H1 (cell line): ENCODE measurements at regions not wholly inside any gene's neighbourhood (a gene's known extent, or its start where the extent isn't known, plus 50 kb on each side); places are given as distances from the start of the nearest gene placed in this dataset.

Experiments
- CTCF ChIA-PET: fragments of 300-600 bp; sonication (Branson Sonifier 250); formaldehyde crosslinking; loops from one replicate; lab custom pipeline; 2021; ENCODE audit not compliant: partially characterized antibody; lab: Charles Lee
- POLR2A ChIA-PET: fragments of 300-600 bp; sonication (Branson Sonifier 250); formaldehyde crosslinking; loops from one replicate; lab custom pipeline; 2021; ENCODE audit warnings: inconsistent platforms; ENCODE audit not compliant: partially characterized antibody; lab: Charles Lee
- DNase-seq, 2 experiments: peaks; one replicate each; pipeline versions ENCODE4 v3.0.0 to v3.0.0-alpha.2; 2010 to 2022; ENCODE audit warnings: low spot score in 2 of 2, low read depth in 1 of 2, mixed read lengths in 1 of 2
- FAIRE-seq: peaks from 2 replicates; lab custom pipeline; 2011; peaks lifted over from hg19 to GRCh38; lab: Jason Lieb, UNC
- H2AFZ ChIP-seq: 2 replicates; pipeline ENCODE4 v1.8.1; 2012; ENCODE audit warnings: low read length, inconsistent platforms
- H2AK5ac ChIP-seq: 2 replicates; pipeline ENCODE4 v1.6.1; 2013; ENCODE audit warnings: low read depth, low read length
- H2BK120ac ChIP-seq: replicated peaks from 2 replicates; pipeline ENCODE3; 2013; ENCODE audit warnings: low read depth, low read length, inconsistent platforms
- H2BK12ac ChIP-seq: 2 replicates; pipeline ENCODE4 v1.6.1; 2013; ENCODE audit warnings: low read depth, low read length
- H2BK15ac ChIP-seq: 2 replicates; pipeline ENCODE4 v1.6.1; 2013; ENCODE audit warnings: low read length
- H2BK20ac ChIP-seq: 2 replicates; pipeline ENCODE4 v1.6.1; 2013; ENCODE audit warnings: low read length
- H2BK5ac ChIP-seq: 2 replicates; pipeline ENCODE4 v1.6.1; 2013; ENCODE audit warnings: low read depth, low read length
- H3K14ac ChIP-seq: 2 replicates; pipeline ENCODE4 v1.6.1; 2013; ENCODE audit warnings: inconsistent platforms; ENCODE audit not compliant: insufficient read length
- H3K18ac ChIP-seq: 2 replicates; pipeline ENCODE4 v1.6.1; 2013; ENCODE audit warnings: low read length; ENCODE audit errors: extremely low read depth
- H3K23ac ChIP-seq: 2 replicates; pipeline ENCODE4 v1.6.1; 2013; ENCODE audit warnings: inconsistent platforms; ENCODE audit not compliant: insufficient read length
- H3K23me2 ChIP-seq: 2 replicates; pipeline ENCODE4 v1.6.1; 2013; ENCODE audit warnings: low read depth, low read length
- H3K27ac ChIP-seq: 2 replicates; pipeline ENCODE4 v1.6.1; 2011; ENCODE audit warnings: low read depth, low read length, inconsistent platforms
- H3K27me3 ChIP-seq, 4 experiments: replicated peaks in 1 of 4; 1 replicate in 1 of 4; 2 replicates in 3 of 4; pipeline versions ENCODE4 v1.6.1 to v1.8.1; 2011 to 2013; ENCODE audit warnings: low read length in 3 of 4, mild to moderate bottlenecking in 3 of 4, inconsistent platforms in 2 of 4, mixed read lengths in 2 of 4, moderate library complexity in 1 of 4; ENCODE audit not compliant: control insufficient read depth in 3 of 4, insufficient read depth in 3 of 4; ENCODE audit errors: extremely low read depth in 1 of 4
- H3K36me3 ChIP-seq, 4 experiments: 2 replicates each; pipeline versions ENCODE4 v1.6.1 to v1.8.1; 2011 to 2013; ENCODE audit warnings: mild to moderate bottlenecking in 4 of 4, low read length in 3 of 4, moderate library complexity in 2 of 4, control low read depth in 1 of 4, inconsistent platforms in 1 of 4; ENCODE audit not compliant: insufficient read depth in 4 of 4, control insufficient read depth in 2 of 4
- H3K4ac ChIP-seq: replicated peaks from 2 replicates; pipeline ENCODE3; 2013; ENCODE audit warnings: low read length, low read depth, mixed read lengths, inconsistent platforms; ENCODE audit not compliant: insufficient read length
- H3K4me1 ChIP-seq, 4 experiments: replicated peaks in 1 of 4; 1 replicate in 1 of 4; 2 replicates in 3 of 4; pipeline versions ENCODE4 v1.6.1 to v1.8.1; 2011 to 2013; ENCODE audit warnings: low read length in 3 of 4, inconsistent platforms in 2 of 4, mixed read lengths in 1 of 4; ENCODE audit not compliant: insufficient read depth in 4 of 4, control insufficient read depth in 3 of 4
- H3K4me2 ChIP-seq, 2 experiments: 2 replicates each; pipeline versions ENCODE4 v1.6.1 to v1.8.1; 2011 to 2013; ENCODE audit warnings: low read depth in 2 of 2, low read length in 2 of 2, control low read depth in 1 of 2, inconsistent platforms in 1 of 2, mild to moderate bottlenecking in 1 of 2; ENCODE audit not compliant: insufficient read depth in 1 of 2
- H3K4me3 ChIP-seq, 4 experiments: fragments of 200-600, 300-600 bp in 1 of 4; sonication (generic), shearing (Covaris generic), sonication (Bioruptor Twin) in 1 of 4; 2 replicates each; pipeline versions ENCODE4 v1.5.1 to v1.8.1; 2011 to 2016; ENCODE audit warnings: low read length in 4 of 4, low read depth in 3 of 4, control low read depth in 2 of 4, inconsistent platforms in 2 of 4, mild to moderate bottlenecking in 2 of 4, mixed read lengths in 1 of 4, moderate library complexity in 1 of 4; ENCODE audit not compliant: insufficient read depth in 2 of 4; ENCODE audit errors: extremely low read depth in 1 of 4
- H3K56ac ChIP-seq: replicated peaks from 2 replicates; pipeline ENCODE3; 2013; ENCODE audit warnings: low read depth, mild to moderate bottlenecking, mixed read lengths, low read length, inconsistent platforms; ENCODE audit not compliant: insufficient read length
- H3K79me1 ChIP-seq: 2 replicates; pipeline ENCODE4 v1.6.1; 2013; ENCODE audit warnings: low read depth, low read length, control low read depth
- H3K79me2 ChIP-seq, 2 experiments: 2 replicates each; pipeline versions ENCODE4 v1.6.1 to v1.8.1; 2012 to 2013; ENCODE audit warnings: low read length in 2 of 2, mild to moderate bottlenecking in 2 of 2, inconsistent platforms in 1 of 2; ENCODE audit not compliant: insufficient read depth in 2 of 2, control insufficient read depth in 1 of 2
- H3K9ac ChIP-seq, 4 experiments: replicated peaks in 1 of 4; 1 replicate in 1 of 4; 2 replicates in 3 of 4; pipeline versions ENCODE4 v1.6.1 to v1.8.1; 2011 to 2013; ENCODE audit warnings: low read depth in 3 of 4, low read length in 3 of 4, control low read depth in 2 of 4, mild to moderate bottlenecking in 2 of 4, moderate library complexity in 2 of 4, inconsistent platforms in 1 of 4; ENCODE audit errors: extremely low read depth in 1 of 4
- H3K9me3 ChIP-seq, 2 experiments: 2 replicates each; pipeline versions ENCODE4 v1.6.1 to v1.8.1; 2012 to 2013; ENCODE audit warnings: mild to moderate bottlenecking in 2 of 2, moderate library complexity in 2 of 2, control low read depth in 1 of 2, inconsistent platforms in 1 of 2, low read depth in 1 of 2, low read length in 1 of 2, mixed read lengths in 1 of 2; ENCODE audit not compliant: insufficient read depth in 2 of 2
- H4K20me1 ChIP-seq, 2 experiments: replicated peaks in 1 of 2; 2 replicates each; pipeline versions ENCODE3 to v1.8.1; 2011 to 2013; ENCODE audit warnings: inconsistent platforms in 2 of 2, low read length in 2 of 2, mild to moderate bottlenecking in 1 of 2; ENCODE audit not compliant: insufficient read depth in 2 of 2, control insufficient read depth in 1 of 2
- H4K5ac ChIP-seq: 2 replicates; pipeline ENCODE4 v1.6.1; 2013; ENCODE audit warnings: low read length, low read depth, mixed read lengths, inconsistent platforms; ENCODE audit not compliant: insufficient read length
- H4K8ac ChIP-seq: 2 replicates; pipeline ENCODE4 v1.8.0; 2013; ENCODE audit warnings: mild to moderate bottlenecking, moderate library complexity, low read length, inconsistent platforms; ENCODE audit not compliant: insufficient read depth; ENCODE audit errors: extremely low read depth
- H4K91ac ChIP-seq: replicated peaks from 2 replicates; pipeline ENCODE3; 2013; ENCODE audit warnings: low read length, mixed read lengths, inconsistent platforms; ENCODE audit not compliant: insufficient read length
- ATF3 ChIP-seq: IDR thresholded peaks from 2 replicates; pipeline ENCODE4 v1.6.1; 2011; ENCODE audit warnings: low read depth, mild to moderate bottlenecking, low read length; ENCODE audit not compliant: insufficient read depth
- BRCA1 ChIP-seq: IDR thresholded peaks from 2 replicates; pipeline ENCODE4 v1.6.1; 2012; ENCODE audit warnings: low read depth, low read length, improper control_type of control experiment
- CBX5 ChIP-seq: fragments of 300-800, 300-1000 bp; sonication (generic); IDR thresholded peaks from 2 replicates; pipeline ENCODE4 v1.7.1; 2016; ENCODE audit warnings: antibody characterized with exemption, low read length, low read depth
- CHD2 ChIP-seq: IDR thresholded peaks from 2 replicates; pipeline ENCODE4 v1.6.1; 2012; ENCODE audit warnings: low read length, improper control_type of control experiment
- E2F6 ChIP-seq: IDR thresholded peaks from 2 replicates; pipeline ENCODE4 v1.6.1; 2012; ENCODE audit warnings: inconsistent platforms
- EGR1 ChIP-seq: IDR thresholded peaks from 2 replicates; pipeline ENCODE4 v1.6.1; 2011; ENCODE audit warnings: low read depth, low read length, borderline replicate concordance
- EZH2 ChIP-seq: fragments of 200-600 bp; sonication (generic); IDR thresholded peaks from 2 replicates; pipeline ENCODE4 v1.7.1; 2012; ENCODE audit warnings: low read depth, mild to moderate bottlenecking, moderate library complexity, low read length, inconsistent platforms; ENCODE audit not compliant: severe bottlenecking
- POLR2AphosphoS5 ChIP-seq: IDR thresholded peaks from 2 replicates; pipeline ENCODE4 v1.6.1; 2011; ENCODE audit warnings: low read depth, low read length
- POU5F1 ChIP-seq: IDR thresholded peaks from 2 replicates; pipeline ENCODE4 v1.6.1; 2011; ENCODE audit warnings: low read depth, mild to moderate bottlenecking, low read length, moderate library complexity
- SAP30 ChIP-seq: fragments of 300-600 bp; sonication (generic); IDR thresholded peaks from 2 replicates; pipeline ENCODE4 v1.7.1; 2012; ENCODE audit warnings: low read length, moderate library complexity, mild to moderate bottlenecking, inconsistent platforms; ENCODE audit not compliant: insufficient read depth, insufficient replicate concordance
- SIN3A ChIP-seq, 2 experiments: IDR thresholded peaks in 1 of 2; conservative IDR thresholded peaks in 1 of 2; 2 replicates each; pipeline ENCODE4 v1.6.1; 2011 to 2012; ENCODE audit warnings: low read length in 2 of 2, improper control_type of control experiment in 1 of 2, low read depth in 1 of 2, mild to moderate bottlenecking in 1 of 2
- SUZ12 ChIP-seq: fragments of 200-600 bp; sonication (generic); IDR thresholded peaks from 2 replicates; pipeline ENCODE4 v1.6.1; 2012; ENCODE audit warnings: mild to moderate bottlenecking, inconsistent platforms, low read length, moderate library complexity, mixed read lengths
- WGBS, 2 experiments: shearing (Covaris generic) in 1 of 2; methylation state at CpG; one replicate each; pipeline versions ENCODE4 v1.1.6 to v1.1.7; 2013 to 2015; ENCODE audit warnings: low lambda C conversion rate in 2 of 2, mixed read lengths in 2 of 2, inconsistent platforms in 1 of 2, low coverage in 1 of 2, missing lambda C conversion rate in 1 of 2; ENCODE audit not compliant: insufficient replicate concordance in 2 of 2, insufficient coverage in 1 of 2, insufficient read length in 1 of 2; ENCODE audit errors: extremely low coverage in 1 of 2, missing lambda C conversion rate in 1 of 2; 5-methylcytosine and 5-hydroxymethylcytosine counted together

DNA sequence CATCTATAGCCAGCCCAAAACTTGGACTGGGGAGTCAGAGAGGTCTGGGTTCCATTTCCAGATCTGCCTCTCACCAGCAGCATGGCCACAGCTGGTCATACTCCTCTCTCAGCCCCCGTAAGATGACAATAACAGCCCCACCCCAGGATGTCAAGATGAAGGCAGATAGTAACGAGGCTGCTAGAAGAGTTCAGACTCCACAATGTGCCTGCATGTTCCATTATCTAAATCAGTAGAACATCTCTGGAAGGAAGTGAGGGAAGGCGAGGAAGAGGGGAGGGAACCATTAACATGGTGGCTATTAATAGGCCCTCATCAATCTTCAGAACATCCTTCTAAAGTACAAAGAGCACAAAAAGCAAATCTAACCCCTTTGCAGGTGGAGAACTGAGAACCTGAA lies 98.0 kb upstream of the KCNG1 start:
- H3K9me3 ChIP-seq = no peaks in the 10 kb centered on the region
- H2BK20ac ChIP-seq = no peak overlapping the region
- no peak overlapping the region for H2BK12ac ChIP-seq
- H3K36me3 ChIP-seq = no peaks in the 10 kb centered on the region
- H2AFZ ChIP-seq = no peak overlapping the region
- WGBS, 2 experiments = 88% methylated on average over 3 of the region's 3 CpGs; no CpG with 5 or more reads in 1 of the 2 experiments
- ChIA-PET POLR2A (no interaction called here), CTCF (interaction anchor here (1.1 kb wide), 1 partner anchor 78 kb away, joined by 3 read pairs; no protein-coding TSS in a partner anchor)
- no peaks in the 10 kb centered on the region for H4K20me1 ChIP-seq
- no peak overlapping the region for H3K4ac ChIP-seq
- H3K79me2 ChIP-seq = no peaks in the 10 kb centered on the region
- H3K9ac ChIP-seq = no peak overlapping the region
- DNase-seq = no peak
- H3K79me1 ChIP-seq = no peaks in the 10 kb centered on the region
- no peak overlapping the region for H2AK5ac ChIP-seq
- no peak overlapping the region for H4K5ac ChIP-seq
- H3K18ac ChIP-seq = no peak overlapping the region
- no peak overlapping the region for H3K4me3 ChIP-seq
- H2BK15ac ChIP-seq = no peak overlapping the region
- H3K4me2 ChIP-seq = no peak overlapping the region
- H3K56ac ChIP-seq = no peak overlapping the region
- no peak for FAIRE-seq
- no peak overlapping the region for H4K91ac ChIP-seq
- H3K23ac ChIP-seq = no peak overlapping the region
- H3K27ac ChIP-seq = no peak overlapping the region
- H3K14ac ChIP-seq = no peak overlapping the region
- H3K27me3 ChIP-seq = no peaks in the 10 kb centered on the region
- no peak overlapping the region for H4K8ac ChIP-seq
- no peak overlapping the region for H2BK5ac ChIP-seq
- peaks cover 0 to 14% (median 6%) of the 10 kb centered on the region in 4 experiments; a peak in 6 of 7 replicates for H3K4me1 ChIP-seq
- H3K23me2 ChIP-seq = no peaks in the 10 kb centered on the region
- no peak overlapping the region for H2BK120ac ChIP-seq
- no peak for TF ChIP-seq E2F6
- TF ChIP-seq POLR2AphosphoS5 = no peak
- no peak for TF ChIP-seq ATF3
- TF ChIP-seq SIN3A (conservative IDR thresholded peaks at IDR 0.05 in 1 of 2, IDR thresholded peaks at IDR 0.05 in 1 of 2; ENCODE audit: low read depth in 1 of 2, low read length in 2 of 2) = no peak
- no peak for TF ChIP-seq CHD2
- TF ChIP-seq SUZ12 = no peak
- no peak for TF ChIP-seq EGR1
- TF ChIP-seq EZH2 = no peak
- TF ChIP-seq CBX5 = no peak
- no peak for TF ChIP-seq SAP30
- no peak for TF ChIP-seq BRCA1
- no peak for TF ChIP-seq POU5F1
